PC-3 (cell line): ENCODE measurements at regions not wholly inside any gene's neighbourhood (a gene's known extent, or its start where the extent isn't known, plus 50 kb on each side); places are given as distances from the start of the nearest gene placed in this dataset.
A peak's percentile ranks its signal among the peaks of the same experiment; 100 is the strongest.

Experiments used
- ATAC-seq: fragments of 200-7000 bp; cut with Tn5 transposase; 2 replicates; pipeline ENCODE4 v1.9.1; 2020; ENCODE audit warnings: mild to moderate bottlenecking, moderate library complexity
- BruUV-seq: library from RNA; stranded (reverse); fragments of 400-500 nt; replicated peaks from 2 replicates; lab custom pipeline; 2021; lab: Mats Ljungman, UMichigan
- CTCF ChIA-PET: fragments of 300-600 bp; sonication (Branson Sonifier 250); formaldehyde crosslinking; loops from one replicate; lab custom pipeline; 2022; ENCODE audit warnings: antibody characterized with exemption; lab: Charles Lee
- POLR2A ChIA-PET: fragments of 300-600 bp; sonication (Branson Sonifier 250); formaldehyde crosslinking; loops from one replicate; lab custom pipeline; 2022; ENCODE audit warnings: antibody characterized with exemption; ENCODE audit not compliant: unreplicated experiment; lab: Charles Lee
- DNase-seq: peaks from one replicate; pipeline ENCODE4 v3.0.0-alpha.2; 2015
- H2AFZ ChIP-seq: fragments of 300-600 bp; sonication (generic); 2 replicates; pipeline ENCODE4 v1.6.0; 2016; ENCODE audit warnings: antibody characterized with exemption, low read length
- H3F3A ChIP-seq: fragments of 300-600 bp; sonication (generic); one replicate; pipeline ENCODE4 v1.6.0; 2017; ENCODE audit warnings: antibody characterized with exemption, low read length, control low read depth, mild to moderate bottlenecking; ENCODE audit not compliant: unreplicated experiment
- H3K27ac ChIP-seq: fragments of 300-600 bp; sonication (generic); 2 replicates; pipeline ENCODE4 v1.5.1; 2016; ENCODE audit warnings: mild to moderate bottlenecking, low read length
- H3K27me3 ChIP-seq: fragments of 300-600 bp; sonication (generic); 2 replicates; pipeline ENCODE4 v1.6.1; 2016; ENCODE audit warnings: low read length, mixed read lengths
- H3K36me3 ChIP-seq: fragments of 300-600 bp; sonication (generic); 2 replicates; pipeline ENCODE4 v1.6.1; 2016; ENCODE audit warnings: low read depth, mixed run types, low read length, mixed read lengths
- H3K4me1 ChIP-seq: fragments of 300-600 bp; sonication (generic); 2 replicates; pipeline ENCODE4 v1.5.1; 2016; ENCODE audit warnings: low read length; ENCODE audit not compliant: insufficient read depth
- H3K4me2 ChIP-seq: fragments of 300-600 bp; sonication (generic); 2 replicates; pipeline ENCODE4 v1.6.0; 2016; ENCODE audit warnings: low read length
- H3K4me3 ChIP-seq: fragments of 300-600 bp; sonication (generic); 2 replicates; pipeline ENCODE4 v1.5.1; 2016; ENCODE audit warnings: mild to moderate bottlenecking, low read length, mixed read lengths
- H3K79me2 ChIP-seq: fragments of 300-600 bp; sonication (generic); 2 replicates; pipeline ENCODE4 v1.6.1; 2017; ENCODE audit warnings: low read length, mixed read lengths
- H3K9ac ChIP-seq: fragments of 300-600 bp; sonication (generic); 2 replicates; pipeline ENCODE4 v1.6.0; 2016; ENCODE audit warnings: mild to moderate bottlenecking, low read length
- H3K9me2 ChIP-seq: fragments of 300-600 bp; sonication (generic); replicated peaks from 2 replicates; pipeline ENCODE4 v1.6.1; 2016; ENCODE audit warnings: mixed run types, low read length, mixed read lengths
- H3K9me3 ChIP-seq: fragments of 300-600 bp; sonication (generic); 2 replicates; pipeline ENCODE4 v1.6.1; 2016; ENCODE audit warnings: low read length, mixed read lengths
- H4K20me1 ChIP-seq: fragments of 300-600 bp; sonication (generic); 2 replicates; pipeline ENCODE4 v1.6.1; 2016; ENCODE audit warnings: low read length, mixed read lengths
- CTCF ChIP-seq: fragments of 300-600 bp; sonication (generic); conservative IDR thresholded peaks from 2 replicates; pipeline ENCODE4 v1.5.1; 2017; ENCODE audit warnings: antibody characterized with exemption, low read depth, mild to moderate bottlenecking, low read length
- EZH2 ChIP-seq: fragments of 300-600 bp; sonication (generic); IDR thresholded peaks from one replicate; pipeline ENCODE4 v1.6.1; 2017; ENCODE audit warnings: antibody characterized with exemption, mild to moderate bottlenecking, low read length; ENCODE audit not compliant: unreplicated experiment
- EZH2phosphoT487 ChIP-seq: fragments of 300-600 bp; sonication (generic); IDR thresholded peaks from 2 replicates; pipeline ENCODE4 v1.6.1; 2018; ENCODE audit warnings: mild to moderate bottlenecking, antibody characterized with exemption, low read length, borderline replicate concordance
- intact Hi-C: fragments of 100-400 bp; cut with micrococcal nuclease; formaldehyde crosslinking; loops from 2 replicates; pipeline ENCODE4 v1.9.0; 2023

- TF ChIP-seq EZH2phosphoT487 (no peak), CTCF (no peak), EZH2 (no peak)
- Histone ChIP-seq H3K9me3 (no peaks in the 10 kb centered on the region), H3K79me2 (no peaks in the 10 kb centered on the region), H3K4me3 (no peak overlapping the region), H3K9ac (no peak overlapping the region), H3K36me3 (no peaks in the 10 kb centered on the region), H3K4me2 (no peak overlapping the region), H3F3A (no peaks in the 10 kb centered on the region), H3K27ac (no peak overlapping the region), H2AFZ (no peak overlapping the region), H4K20me1 (no peaks in the 10 kb centered on the region), H3K27me3 (peaks cover 64% of the 10 kb centered on the region), H3K9me2 (no peaks in the 10 kb centered on the region), H3K4me1 (no peaks in the 10 kb centered on the region)
- ATAC-seq (no peak), DNase-seq (no peak)
- intact Hi-C loops = no loop called here
- CTCF ChIA-PET = no interaction called here
- POLR2A ChIA-PET = no interaction called here
- no TSS peak for BruUV-seq
Measured at GRCh38 chr1:62962014-62962812, 178.3 kb downstream of the ATG4C start.

- H3K27ac ChIP-seq = no peak overlapping the region
- TF ChIP-seq CTCF (peak; percentile 73), EZH2phosphoT487 (no peak), EZH2 (no peak)
- peak; percentile 49 for DNase-seq
- H3K4me1 ChIP-seq = no peaks in the 10 kb centered on the region
- no peaks in the 10 kb centered on the region for H3K79me2 ChIP-seq
- no peaks in the 10 kb centered on the region for H4K20me1 ChIP-seq
- no peaks in the 10 kb centered on the region for H3K9me3 ChIP-seq
- H3K9me2 ChIP-seq = no peaks in the 10 kb centered on the region
- H2AFZ ChIP-seq = no peak overlapping the region
- intact Hi-C loops = no loop called here
- no peaks in the 10 kb centered on the region for H3K36me3 ChIP-seq
- H3K4me2 ChIP-seq = no peak overlapping the region
- ATAC-seq = peak; percentile 78
- H3F3A ChIP-seq = no peaks in the 10 kb centered on the region
- H3K4me3 ChIP-seq = no peak overlapping the region
- CTCF ChIA-PET = interaction anchor here (0.6 kb wide), 1 partner anchor 230 kb away, joined by 4 read pairs; no protein-coding TSS in a partner anchor
- no peak overlapping the region for H3K9ac ChIP-seq
- no TSS peak for BruUV-seq
- POLR2A ChIA-PET = no interaction called here
- H3K27me3 ChIP-seq = peaks cover 62% of the 10 kb centered on the region
Measured at GRCh38 chr1:62962901-62963776, 179.2 kb downstream of the ATG4C start.
